ENCODE measurements at regions not wholly inside any gene's neighbourhood (a gene's known extent, or its start where the extent isn't known, plus 50 kb on each side); places are given as distances from the start of the nearest gene placed in this dataset.
A peak's percentile ranks its signal among the peaks of the same experiment; 100 is the strongest.

DNA sequence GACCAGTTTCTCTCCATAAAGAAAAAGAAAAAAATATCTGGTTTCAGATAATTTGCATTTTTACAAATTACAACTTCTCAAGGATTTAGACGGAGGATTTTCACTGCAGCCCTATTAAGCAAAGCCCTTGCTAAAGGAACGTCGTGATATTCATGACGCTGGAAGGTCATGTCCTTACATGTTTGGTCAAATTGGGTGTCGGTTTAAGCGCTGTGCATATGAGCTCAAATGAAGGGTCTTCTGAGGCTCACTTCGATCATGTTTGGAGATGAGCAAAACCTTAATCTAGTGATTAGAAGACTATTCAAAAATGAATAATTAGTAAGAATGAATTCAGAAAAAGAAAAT lies 67.3 kb upstream of the USP15 start:
- H3K4me3 ChIP-seq (ENCODE audit: low read depth in 1 of 3, low read length in 3 of 3): no peak overlapping the region
- no peak for DNase-seq (ENCODE audit: low spot score)
- H3K9ac ChIP-seq (ENCODE audit: low read depth in 1 of 2, low read length in 2 of 2): no peak overlapping the region
- H3K27ac ChIP-seq (ENCODE audit: low read depth in 1 of 2, low read length in 2 of 2): no peak overlapping the region
- H3K36me3 ChIP-seq (ENCODE audit: control insufficient read depth in 4 of 4, insufficient read depth in 3 of 4, low read depth in 1 of 4, low read length in 3 of 4): no peaks in the 10 kb centered on the region
- TF ChIP-seq NR2F2 (IDR thresholded peaks at IDR 0.05) (no peak), FOXA2 (IDR thresholded peaks at IDR 0.05) (no peak), HNF4G (IDR thresholded peaks at IDR 0.05) (no peak), FOXA1 (IDR thresholded peaks at IDR 0.05) (no peak), EGR1 (IDR thresholded peaks at IDR 0.05; ENCODE audit: low read depth in 2 of 2) (no peak), SP1 (IDR thresholded peaks at IDR 0.05) (no peak), GABPA (IDR thresholded peaks at IDR 0.05 in 1 of 2, conservative IDR thresholded peaks at IDR 0.05 in 1 of 2) (no peak), YY1 (IDR thresholded peaks at IDR 0.05) (no peak), ATF3 (IDR thresholded peaks at IDR 0.05) (no peak), CTCF (IDR thresholded peaks at IDR 0.05; ENCODE audit: low read depth, low read length, missing input control) (no peak), TAF1 (conservative IDR thresholded peaks at IDR 0.05) (no peak), JUND (IDR thresholded peaks at IDR 0.05) (no peak)
- TF ChIP-seq, protein P1, sequence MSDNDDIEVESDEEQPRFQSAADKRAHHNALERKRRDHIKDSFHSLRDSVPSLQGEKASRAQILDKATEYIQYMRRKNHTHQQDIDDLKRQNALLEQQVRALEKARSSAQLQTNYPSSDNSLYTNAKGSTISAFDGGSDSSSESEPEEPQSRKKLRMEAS (IDR thresholded peaks at IDR 0.05): no peak
- TF ChIP-seq, protein P2, sequence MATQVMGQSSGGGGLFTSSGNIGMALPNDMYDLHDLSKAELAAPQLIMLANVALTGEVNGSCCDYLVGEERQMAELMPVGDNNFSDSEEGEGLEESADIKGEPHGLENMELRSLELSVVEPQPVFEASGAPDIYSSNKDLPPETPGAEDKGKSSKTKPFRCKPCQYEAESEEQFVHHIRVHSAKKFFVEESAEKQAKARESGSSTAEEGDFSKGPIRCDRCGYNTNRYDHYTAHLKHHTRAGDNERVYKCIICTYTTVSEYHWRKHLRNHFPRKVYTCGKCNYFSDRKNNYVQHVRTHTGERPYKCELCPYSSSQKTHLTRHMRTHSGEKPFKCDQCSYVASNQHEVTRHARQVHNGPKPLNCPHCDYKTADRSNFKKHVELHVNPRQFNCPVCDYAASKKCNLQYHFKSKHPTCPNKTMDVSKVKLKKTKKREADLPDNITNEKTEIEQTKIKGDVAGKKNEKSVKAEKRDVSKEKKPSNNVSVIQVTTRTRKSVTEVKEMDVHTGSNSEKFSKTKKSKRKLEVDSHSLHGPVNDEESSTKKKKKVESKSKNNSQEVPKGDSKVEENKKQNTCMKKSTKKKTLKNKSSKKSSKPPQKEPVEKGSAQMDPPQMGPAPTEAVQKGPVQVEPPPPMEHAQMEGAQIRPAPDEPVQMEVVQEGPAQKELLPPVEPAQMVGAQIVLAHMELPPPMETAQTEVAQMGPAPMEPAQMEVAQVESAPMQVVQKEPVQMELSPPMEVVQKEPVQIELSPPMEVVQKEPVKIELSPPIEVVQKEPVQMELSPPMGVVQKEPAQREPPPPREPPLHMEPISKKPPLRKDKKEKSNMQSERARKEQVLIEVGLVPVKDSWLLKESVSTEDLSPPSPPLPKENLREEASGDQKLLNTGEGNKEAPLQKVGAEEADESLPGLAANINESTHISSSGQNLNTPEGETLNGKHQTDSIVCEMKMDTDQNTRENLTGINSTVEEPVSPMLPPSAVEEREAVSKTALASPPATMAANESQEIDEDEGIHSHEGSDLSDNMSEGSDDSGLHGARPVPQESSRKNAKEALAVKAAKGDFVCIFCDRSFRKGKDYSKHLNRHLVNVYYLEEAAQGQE (IDR thresholded peaks at IDR 0.05): no peak
- TF ChIP-seq, protein P3, sequence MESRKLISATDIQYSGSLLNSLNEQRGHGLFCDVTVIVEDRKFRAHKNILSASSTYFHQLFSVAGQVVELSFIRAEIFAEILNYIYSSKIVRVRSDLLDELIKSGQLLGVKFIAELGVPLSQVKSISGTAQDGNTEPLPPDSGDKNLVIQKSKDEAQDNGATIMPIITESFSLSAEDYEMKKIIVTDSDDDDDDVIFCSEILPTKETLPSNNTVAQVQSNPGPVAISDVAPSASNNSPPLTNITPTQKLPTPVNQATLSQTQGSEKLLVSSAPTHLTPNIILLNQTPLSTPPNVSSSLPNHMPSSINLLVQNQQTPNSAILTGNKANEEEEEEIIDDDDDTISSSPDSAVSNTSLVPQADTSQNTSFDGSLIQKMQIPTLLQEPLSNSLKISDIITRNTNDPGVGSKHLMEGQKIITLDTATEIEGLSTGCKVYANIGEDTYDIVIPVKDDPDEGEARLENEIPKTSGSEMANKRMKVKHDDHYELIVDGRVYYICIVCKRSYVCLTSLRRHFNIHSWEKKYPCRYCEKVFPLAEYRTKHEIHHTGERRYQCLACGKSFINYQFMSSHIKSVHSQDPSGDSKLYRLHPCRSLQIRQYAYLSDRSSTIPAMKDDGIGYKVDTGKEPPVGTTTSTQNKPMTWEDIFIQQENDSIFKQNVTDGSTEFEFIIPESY (IDR thresholded peaks at IDR 0.05): no peak
- 17% methylated on average over 7 of the region's 7 CpGs for WGBS
- peaks cover 12 to 30% (median 28%) of the 10 kb centered on the region in 4 donors for H3K4me1 ChIP-seq (ENCODE audit: control insufficient read depth in 4 of 4, insufficient read depth in 4 of 4, low read length in 3 of 4)
- peaks cover 5 to 9% (median 5%) of the 10 kb centered on the region in 4 donors for H3K27me3 ChIP-seq (ENCODE audit: control insufficient read depth in 4 of 4, insufficient read depth in 4 of 4, low read length in 3 of 4)
- no peaks in the 10 kb centered on the region for H3K9me3 ChIP-seq (ENCODE audit: control insufficient read depth in 4 of 4, low read length in 3 of 4)

GRCh38 chr12:62194031-62194430 lies 66.2 kb upstream of the USP15 start:
- peaks cover 12 to 30% (median 28%) of the 10 kb centered on the region in 4 donors for H3K4me1 ChIP-seq (ENCODE audit: control insufficient read depth in 4 of 4, insufficient read depth in 4 of 4, low read length in 3 of 4)
- peak overlapping the region in 1 of 2 donors; percentile 3 for H3K9ac ChIP-seq (ENCODE audit: low read depth in 1 of 2, low read length in 2 of 2)
- no peaks in the 10 kb centered on the region for H3K9me3 ChIP-seq (ENCODE audit: control insufficient read depth in 4 of 4, low read length in 3 of 4)
- WGBS: 23% methylated on average over 1 of the region's 1 CpG
- DNase-seq (ENCODE audit: low spot score): no peak
- no peak for TF ChIP-seq EGR1 (IDR thresholded peaks at IDR 0.05; ENCODE audit: low read depth in 2 of 2)
- no peak for TF ChIP-seq CTCF (IDR thresholded peaks at IDR 0.05; ENCODE audit: low read depth, low read length, missing input control)
- TF ChIP-seq HNF4A (conservative IDR thresholded peaks at IDR 0.05): peak; percentile 83 to 88
- no peak for TF ChIP-seq RXRA (IDR thresholded peaks at IDR 0.05)
- TF ChIP-seq YY1 (IDR thresholded peaks at IDR 0.05): no peak
- no peak for TF ChIP-seq FOXA2 (IDR thresholded peaks at IDR 0.05)
- no peak for TF ChIP-seq FOXA1 (IDR thresholded peaks at IDR 0.05)
- peak in 1 of 2 donors; percentile 13 for TF ChIP-seq RAD21 (IDR thresholded peaks at IDR 0.05)
- TF ChIP-seq SP1 (IDR thresholded peaks at IDR 0.05): peak; percentile 40
- no peak for TF ChIP-seq GABPA (IDR thresholded peaks at IDR 0.05 in 1 of 2, conservative IDR thresholded peaks at IDR 0.05 in 1 of 2)
- TF ChIP-seq TAF1 (conservative IDR thresholded peaks at IDR 0.05): no peak
- peak; percentile 44 for TF ChIP-seq HNF4G (IDR thresholded peaks at IDR 0.05)
- TF ChIP-seq ATF3 (IDR thresholded peaks at IDR 0.05): peak; percentile 49
- TF ChIP-seq, protein P3 (IDR thresholded peaks at IDR 0.05): no peak
- TF ChIP-seq, protein P1 (IDR thresholded peaks at IDR 0.05): no peak
- no peak for TF ChIP-seq NR2F2 (IDR thresholded peaks at IDR 0.05)
- H3K27me3 ChIP-seq (ENCODE audit: control insufficient read depth in 4 of 4, insufficient read depth in 4 of 4, low read length in 3 of 4): peaks cover 5 to 9% (median 5%) of the 10 kb centered on the region in 4 donors
- H3K36me3 ChIP-seq (ENCODE audit: control insufficient read depth in 4 of 4, insufficient read depth in 3 of 4, low read depth in 1 of 4, low read length in 3 of 4): no peaks in the 10 kb centered on the region
- no peak overlapping the region for H3K4me3 ChIP-seq (ENCODE audit: low read depth in 1 of 3, low read length in 3 of 3)
- no peak overlapping the region for H3K27ac ChIP-seq (ENCODE audit: low read depth in 1 of 2, low read length in 2 of 2)
